HG02884 (cell line): ENCODE measurements at regions not wholly inside any gene's neighbourhood (a gene's known extent, or its start where the extent isn't known, plus 50 kb on each side); places are given as distances from the start of the nearest gene placed in this dataset.
A peak's percentile ranks its signal among the peaks of the same experiment; 100 is the strongest.

ENCODE experiments used
- ATAC-seq: cut with Tn5 transposase; IDR thresholded peaks from one replicate; pipeline ENCODE4 v1.9.1; 2021; ENCODE audit warnings: mild to moderate bottlenecking, moderate library complexity; ENCODE audit not compliant: unreplicated experiment

GRCh38 chr11:8796941-8797340, 114.0 kb upstream of the AKIP1 start:
- no peak for ATAC-seq

GRCh38 chr11:8799273-8799672, 111.7 kb upstream of the AKIP1 start:
- no peak for ATAC-seq

- ATAC-seq = no peak
These were observed 110.4 kb upstream of the AKIP1 start for GRCh38 chr11:8800520-8801110.

GRCh38 chr11:8801121-8801520, 109.9 kb upstream of the AKIP1 start:
- no peak for ATAC-seq

- ATAC-seq = no peak
These were observed 108.7 kb upstream of the AKIP1 start for GRCh38 chr11:8802251-8802650.

GRCh38 chr11:8803973-8804372, 107.0 kb upstream of the AKIP1 start:
- no peak for ATAC-seq

- no peak for ATAC-seq
These were observed 105.7 kb upstream of the AKIP1 start for GRCh38 chr11:8805296-8805695.

- no peak for ATAC-seq
These were observed 104.0 kb upstream of the AKIP1 start for GRCh38 chr11:8806974-8807373.

- no peak for ATAC-seq
These were observed 103.3 kb upstream of the AKIP1 start for GRCh38 chr11:8807544-8808225.

- ATAC-seq = no peak
These were observed 102.8 kb upstream of the AKIP1 start for GRCh38 chr11:8808226-8808585.

GRCh38 chr11:8809241-8809938, 101.6 kb upstream of the AKIP1 start:
- ATAC-seq = no peak

- ATAC-seq = no peak
These were observed 101.0 kb upstream of the AKIP1 start for GRCh38 chr11:8809939-8810539.

- ATAC-seq = no peak
These were observed 100.3 kb upstream of the AKIP1 start for GRCh38 chr11:8810540-8811301.

GRCh38 chr11:8811571-8811970, 99.4 kb upstream of the AKIP1 start:
- ATAC-seq = no peak

- ATAC-seq = no peak
These were observed 98.6 kb upstream of the AKIP1 start for GRCh38 chr11:8812438-8812837.

GRCh38 chr11:8813658-8814057, 97.3 kb upstream of the AKIP1 start:
- ATAC-seq = peak; percentile 47

GRCh38 chr11:8814209-8814922, 96.6 kb upstream of the AKIP1 start:
- ATAC-seq = no peak

- ATAC-seq = no peak
These were observed 96.1 kb upstream of the AKIP1 start for GRCh38 chr11:8814923-8815240.

- ATAC-seq = no peak
These were observed 92.6 kb upstream of the AKIP1 start for GRCh38 chr11:8818421-8818820.

- no peak for ATAC-seq
These were observed 90.6 kb upstream of the AKIP1 start for GRCh38 chr11:8820401-8820800.

- no peak for ATAC-seq
These were observed 88.5 kb upstream of the AKIP1 start for GRCh38 chr11:8822469-8822868.
